T-helper 2 cell (primary cell): ENCODE measurements at regions not wholly inside any gene's neighbourhood (a gene's known extent, or its start where the extent isn't known, plus 50 kb on each side); places are given as distances from the start of the nearest gene placed in this dataset.

Experiments
- DNase-seq, 5 experiments: peaks; one replicate each; pipeline versions ENCODE4 v3.0.0 to v3.0.0-alpha.2; 2012 to 2022

DNA sequence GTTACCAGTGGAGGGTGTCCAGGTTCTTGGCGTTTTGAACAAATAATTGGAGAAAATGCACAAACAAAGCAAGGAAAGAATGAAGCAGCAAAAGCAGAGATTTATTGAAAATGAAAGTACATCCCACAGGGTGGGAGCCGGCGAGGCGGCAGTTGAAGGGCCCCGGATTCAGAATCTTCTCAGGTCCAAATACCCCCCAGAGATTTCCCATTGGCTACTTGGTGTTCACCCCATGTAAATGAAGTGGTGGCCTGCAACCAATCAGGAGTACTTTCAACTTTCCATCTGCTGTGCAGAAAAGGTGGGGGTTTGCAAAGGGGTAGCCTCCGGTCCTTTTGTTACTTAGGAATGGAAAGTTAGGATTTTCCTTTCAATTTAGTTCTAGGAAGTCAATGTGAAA lies 1447.0 kb downstream of the C4orf33 start:
- DNase-seq: no peak

GRCh38 chr4:130545171-130545570 lies 1449.2 kb downstream of the C4orf33 start:
- no peak for DNase-seq

DNA sequence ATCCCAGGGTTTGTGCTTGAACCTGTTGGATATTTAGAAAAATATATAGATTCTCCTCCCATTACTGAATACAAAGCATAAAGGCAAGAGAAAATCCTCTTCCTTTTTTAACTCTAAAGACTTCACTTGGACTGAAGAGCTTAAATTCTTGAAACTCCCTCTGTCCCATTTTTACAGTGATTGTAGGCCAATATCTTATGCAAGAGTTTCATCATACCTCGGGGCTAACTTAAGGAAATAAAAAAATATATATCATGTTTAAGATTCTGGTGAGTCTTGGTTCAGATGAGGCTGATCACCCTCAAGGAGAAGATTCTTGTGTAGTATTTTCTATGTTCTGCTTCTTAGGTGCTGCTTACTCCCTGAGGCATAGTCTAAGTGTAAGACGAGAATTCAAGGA lies 1449.6 kb downstream of the C4orf33 start:
- no peak for DNase-seq

DNA sequence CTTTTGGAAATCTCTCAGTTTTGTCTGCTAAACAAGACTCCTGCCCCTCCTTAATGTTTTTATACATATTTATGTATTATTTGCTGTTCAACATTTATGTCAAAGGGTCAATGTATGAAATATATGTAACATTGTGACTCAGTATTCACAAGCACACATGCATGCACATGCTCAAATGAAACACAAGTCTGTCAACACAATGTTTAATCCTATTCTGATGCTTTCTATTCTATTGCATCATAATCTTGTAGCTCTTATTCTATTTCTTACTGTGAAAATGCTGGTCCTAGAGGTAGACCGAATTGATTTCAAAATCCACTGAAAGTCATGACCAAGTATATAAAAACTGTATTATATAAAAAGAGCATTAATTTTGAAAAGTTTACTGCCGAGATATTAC lies 1463.3 kb downstream of the C4orf33 start:
- no peak for DNase-seq

GRCh38 chr4:130563185-130563888 lies 1467.4 kb downstream of the C4orf33 start:
- no peak for DNase-seq

GRCh38 chr4:130563889-130564418 lies 1468.0 kb downstream of the C4orf33 start:
- DNase-seq: no peak

- no peak for DNase-seq
Observed at GRCh38 chr4:130568746-130569145, 1472.8 kb downstream of the C4orf33 start.

DNA sequence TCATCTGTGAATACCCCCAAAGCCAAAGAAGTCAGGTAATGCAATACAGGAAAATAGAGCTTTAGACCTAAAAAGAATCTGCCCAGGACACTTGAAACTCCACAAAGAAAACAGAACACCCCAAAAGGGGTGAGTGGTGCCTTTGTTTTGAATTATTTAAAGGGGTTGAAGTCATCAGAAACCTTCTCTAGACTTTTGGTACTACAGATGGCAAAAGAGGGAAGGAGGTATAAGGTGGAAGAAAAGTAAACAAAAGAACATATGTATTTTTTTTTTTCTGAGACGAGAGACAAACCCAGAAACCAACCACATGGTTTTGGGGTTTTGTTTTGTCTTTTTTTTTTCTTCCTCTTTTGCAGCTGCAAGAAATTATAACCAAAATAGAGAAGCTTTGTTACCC lies 1477.8 kb downstream of the C4orf33 start:
- no peak for DNase-seq

GRCh38 chr4:130574215-130574614 lies 1478.3 kb downstream of the C4orf33 start:
- DNase-seq: no peak

GRCh38 chr4:130576218-130576617 lies 1480.3 kb downstream of the C4orf33 start:
- DNase-seq: no peak

- no peak for DNase-seq
Observed at GRCh38 chr4:130591091-130591490, 1495.1 kb downstream of the C4orf33 start.

GRCh38 chr4:130600706-130601105 lies 1504.8 kb downstream of the C4orf33 start:
- no peak for DNase-seq

DNA sequence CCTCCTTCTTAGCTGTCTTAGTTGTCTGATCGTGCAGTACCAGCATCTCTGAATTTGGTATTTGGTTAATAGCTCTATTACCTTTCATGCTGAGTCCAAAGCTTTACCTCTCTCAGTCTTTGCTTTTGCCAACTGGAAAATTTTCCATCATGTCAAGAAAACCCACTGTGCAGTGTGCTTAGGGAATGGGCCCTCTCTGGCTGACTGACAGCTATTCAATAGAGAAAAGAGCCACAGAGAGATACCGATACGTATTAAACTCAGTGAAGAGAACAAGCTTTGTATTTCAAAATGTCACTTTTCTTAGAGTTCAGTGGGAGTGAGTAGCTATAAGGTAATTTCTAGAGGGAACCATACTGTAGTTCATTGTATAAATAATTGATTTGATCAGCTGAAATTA lies 1507.1 kb downstream of the C4orf33 start:
- DNase-seq: no peak

DNA sequence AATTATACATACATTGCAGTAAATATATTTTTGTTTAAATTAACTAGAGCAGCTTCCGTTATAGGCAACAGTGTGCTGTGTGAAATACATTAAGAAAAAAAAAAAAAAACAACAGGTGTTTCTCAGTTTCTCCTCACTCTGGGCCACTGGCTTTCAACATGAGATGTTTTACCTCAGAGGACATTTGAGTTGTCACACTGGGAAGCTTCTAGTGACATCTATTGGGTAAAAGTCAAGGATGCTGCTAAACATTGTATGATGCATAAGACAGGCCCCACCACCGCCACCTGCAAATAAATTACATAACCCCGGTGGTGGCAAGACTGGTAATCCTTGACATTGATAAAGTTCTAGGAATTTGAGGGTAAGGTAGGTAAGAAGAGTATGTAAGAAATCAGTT lies 1512.2 kb downstream of the C4orf33 start:
- DNase-seq: no peak

GRCh38 chr4:130628531-130628930 lies 1532.6 kb downstream of the C4orf33 start:
- DNase-seq: no peak

- no peak for DNase-seq
Observed at GRCh38 chr4:130632731-130633604, 1537.0 kb downstream of the C4orf33 start.

- DNase-seq: no peak
Observed at GRCh38 chr4:130636486-130636885, 1540.5 kb downstream of the C4orf33 start.

GRCh38 chr4:130640592-130640991 lies 1544.6 kb downstream of the C4orf33 start:
- no peak for DNase-seq

- no peak for DNase-seq
Observed at GRCh38 chr4:130646886-130647285, 1550.9 kb downstream of the C4orf33 start.

DNA sequence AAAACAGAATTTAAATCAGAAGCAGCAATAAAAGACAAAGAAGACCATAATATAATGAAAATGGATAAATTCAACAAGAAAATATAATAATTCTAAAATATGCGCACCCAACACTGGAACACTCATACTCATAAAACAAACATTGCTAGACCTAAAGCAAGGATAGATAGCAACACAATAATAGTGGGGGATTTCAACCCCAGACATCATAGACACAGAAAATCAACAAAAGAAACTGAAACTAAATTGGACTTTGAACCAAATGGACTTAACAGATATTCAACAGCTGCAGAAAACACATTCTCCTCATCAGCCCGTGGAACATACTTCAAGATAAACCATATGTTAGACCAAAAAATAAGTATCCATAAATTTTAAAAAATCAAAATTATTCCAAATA lies 1552.6 kb downstream of the C4orf33 start:
- no peak for DNase-seq

GRCh38 chr4:130653842-130654241 lies 1557.9 kb downstream of the C4orf33 start:
- DNase-seq: no peak

- DNase-seq: no peak
Observed at GRCh38 chr4:130659320-130659719, 1563.4 kb downstream of the C4orf33 start.

- DNase-seq: no peak
Observed at GRCh38 chr4:130668859-130669258, 1572.9 kb downstream of the C4orf33 start.

DNA sequence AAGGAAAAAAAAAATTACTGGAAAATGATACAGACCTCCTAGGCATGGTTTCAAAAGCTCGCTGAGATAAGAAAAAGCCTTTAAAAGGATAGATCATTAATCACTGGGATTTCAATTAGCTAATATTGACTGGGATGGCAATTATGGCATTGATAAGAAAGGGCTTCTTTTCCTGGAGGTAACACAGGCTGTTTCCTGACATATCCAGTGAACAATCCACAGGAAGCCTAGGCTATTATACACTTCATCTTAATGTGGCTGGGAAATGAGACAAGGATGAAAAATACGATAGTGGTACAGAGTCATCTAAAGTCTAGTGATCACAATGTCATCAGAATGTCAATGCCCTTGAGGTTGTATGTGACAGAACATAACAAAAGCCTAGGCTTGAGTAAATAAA lies 1579.3 kb downstream of the C4orf33 start:
- no peak for DNase-seq
